ENCODE measurements at regions not wholly inside any gene's neighbourhood (a gene's known extent, or its start where the extent isn't known, plus 50 kb on each side); places are given as distances from the start of the nearest gene placed in this dataset.
A peak's percentile ranks its signal among the peaks of the same experiment; 100 is the strongest.
"Not testable (repeated sequence)": the region's sequence is repeated elsewhere in the genome, so short reads cannot be mapped to it uniquely, and the experiment has no call there.

DNA sequence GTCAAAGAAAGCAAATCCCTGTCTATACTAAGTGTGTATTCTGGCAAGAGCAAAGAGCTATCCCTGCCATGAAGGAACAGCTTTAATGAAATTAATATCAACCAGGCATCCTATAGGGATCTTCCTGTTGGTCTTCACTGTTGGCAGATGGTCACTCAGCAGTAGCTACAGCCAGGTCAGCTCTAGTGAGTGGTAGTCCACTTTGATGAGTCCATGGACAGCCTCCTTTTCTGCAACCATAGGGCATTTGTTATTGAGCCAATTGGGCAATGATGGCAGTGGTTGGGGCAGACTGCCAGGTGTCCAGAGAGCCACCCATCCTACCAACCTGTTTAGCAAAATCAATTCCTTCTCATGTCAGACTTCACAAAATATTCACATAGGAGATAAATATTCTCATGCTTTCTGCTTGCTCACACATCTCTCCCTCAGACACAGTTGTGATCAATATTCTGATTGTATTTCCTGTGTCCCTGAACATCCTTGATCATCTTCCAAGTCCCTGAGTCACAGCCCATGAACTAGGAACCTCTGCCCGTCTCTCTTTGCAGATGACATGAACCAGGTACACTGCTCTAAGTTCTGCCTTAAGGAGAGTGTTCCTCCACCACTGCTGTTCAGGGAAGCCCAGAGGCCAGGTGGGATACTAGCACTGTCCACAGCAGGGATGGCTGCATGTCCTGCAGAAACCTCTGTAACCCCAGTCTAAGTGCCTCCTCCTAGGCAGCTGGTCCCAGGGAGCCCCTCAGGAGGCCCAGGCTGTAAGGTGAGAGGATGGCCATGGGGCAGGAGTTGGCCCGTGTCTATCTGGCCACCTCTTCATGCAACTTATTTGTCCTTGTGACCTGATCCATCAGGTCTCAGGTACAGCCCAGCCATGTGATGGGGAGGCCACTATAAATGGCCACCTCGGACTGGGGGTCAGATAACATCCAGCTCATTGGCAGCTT, 74.2 kb upstream of the IGLL5 start:
- no peak for ATAC-seq
- DNase-seq: no peak
- intact Hi-C loops (cut with micrococcal nuclease): no loop called here

DNA sequence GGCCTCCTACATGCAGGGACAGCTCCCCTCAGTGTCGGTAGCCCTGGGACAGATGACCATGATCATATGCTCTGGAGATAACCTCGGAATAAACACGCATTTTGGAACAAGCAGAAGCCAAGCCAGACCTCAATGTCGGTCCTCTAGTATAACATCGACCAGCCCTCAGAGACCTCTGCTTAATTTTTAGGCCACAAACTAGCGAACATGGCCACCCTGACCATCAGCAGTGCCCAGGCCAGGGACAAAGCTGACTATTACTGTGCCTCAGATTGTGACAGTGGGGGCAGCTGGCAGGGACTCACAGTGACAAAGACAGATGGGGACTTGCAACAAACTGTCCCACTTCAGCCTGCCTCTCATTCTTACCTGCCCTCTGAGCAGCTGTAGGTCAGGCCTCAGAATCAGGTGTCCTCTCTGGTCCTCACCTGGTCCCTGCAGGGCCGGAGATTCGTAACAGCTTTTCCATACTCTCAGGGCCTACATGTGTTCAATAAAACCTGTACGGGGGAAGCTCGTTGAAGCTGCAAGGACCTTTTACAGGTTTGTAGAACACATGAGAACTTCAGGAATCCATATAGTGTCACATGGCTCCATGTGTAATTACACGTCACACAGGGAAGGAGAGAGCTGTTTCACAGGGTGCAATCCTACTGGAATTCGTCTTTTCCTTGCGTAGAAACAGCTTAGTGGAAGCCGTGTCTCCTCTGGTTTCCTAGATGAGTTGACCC, 72.8 kb upstream of the IGLL5 start:
- ATAC-seq (no peak), DNase-seq (no peak)
- intact Hi-C loops (cut with micrococcal nuclease): no loop called here

DNA sequence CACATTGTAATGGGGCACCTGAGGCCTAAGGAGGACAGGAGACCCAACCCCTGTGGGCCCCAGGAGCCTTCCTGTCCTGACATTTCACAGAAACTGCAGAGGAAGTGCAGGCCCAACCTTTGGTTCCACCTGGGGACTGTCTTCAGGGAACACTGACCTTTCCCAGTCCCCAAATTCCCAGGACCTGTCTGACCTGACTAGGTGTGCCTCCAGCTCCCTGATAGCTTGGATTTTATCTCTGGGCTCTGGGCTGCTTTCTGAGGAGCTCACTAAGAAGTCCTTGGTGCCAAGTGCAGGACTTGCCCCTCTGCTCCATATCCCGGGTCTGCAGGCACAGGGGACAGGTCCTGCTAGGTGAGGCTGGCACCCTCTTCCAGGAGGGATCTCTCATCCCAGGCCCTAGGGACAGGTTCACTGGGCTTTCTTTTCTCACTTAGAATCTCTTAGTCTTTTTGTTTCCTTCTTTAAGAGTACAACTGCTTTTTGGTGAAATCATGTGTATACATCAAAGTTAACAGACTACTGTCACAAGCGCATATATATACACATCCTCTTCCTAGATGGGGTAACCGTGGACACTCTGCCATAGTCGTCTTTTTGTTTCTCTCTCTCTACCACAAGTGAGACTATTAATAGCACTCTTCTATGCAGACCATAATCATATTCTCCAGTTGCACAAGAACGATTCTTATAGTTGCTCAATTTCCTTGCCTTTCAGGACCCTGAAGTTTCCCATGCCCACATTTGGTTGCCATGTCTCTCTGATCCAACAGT, 72.0 kb upstream of the IGLL5 start:
- ATAC-seq: no peak
- intact Hi-C loops (cut with micrococcal nuclease): no loop called here

DNA sequence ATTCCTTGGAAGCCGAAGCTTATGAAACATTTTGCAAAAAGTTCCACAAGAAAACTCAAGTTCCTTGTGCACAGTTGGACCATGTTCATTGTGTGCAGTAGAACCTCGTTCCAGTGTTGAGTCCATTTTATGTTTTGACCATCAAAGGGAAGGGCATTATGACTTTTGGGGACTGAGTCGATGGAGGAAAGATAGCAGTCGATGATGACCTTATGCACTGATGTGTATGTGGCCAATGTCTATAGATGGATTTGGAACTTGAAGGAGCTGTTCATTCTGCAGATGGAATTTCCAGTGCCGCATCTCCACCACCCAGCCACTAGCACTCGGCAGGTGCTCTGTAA, 71.5 kb upstream of the IGLL5 start:
- ATAC-seq: no peak
- DNase-seq: no peak
- intact Hi-C loops (cut with micrococcal nuclease): no loop called here

More for the DNA sequence above, 72.0 kb upstream of the IGLL5 start:
- no peak for DNase-seq

GRCh38 chr22:22816766-22817410, 70.7 kb upstream of the IGLL5 start:
- DNase-seq (no peak), ATAC-seq (no peak)
- intact Hi-C loops (cut with micrococcal nuclease): no loop called here

DNA sequence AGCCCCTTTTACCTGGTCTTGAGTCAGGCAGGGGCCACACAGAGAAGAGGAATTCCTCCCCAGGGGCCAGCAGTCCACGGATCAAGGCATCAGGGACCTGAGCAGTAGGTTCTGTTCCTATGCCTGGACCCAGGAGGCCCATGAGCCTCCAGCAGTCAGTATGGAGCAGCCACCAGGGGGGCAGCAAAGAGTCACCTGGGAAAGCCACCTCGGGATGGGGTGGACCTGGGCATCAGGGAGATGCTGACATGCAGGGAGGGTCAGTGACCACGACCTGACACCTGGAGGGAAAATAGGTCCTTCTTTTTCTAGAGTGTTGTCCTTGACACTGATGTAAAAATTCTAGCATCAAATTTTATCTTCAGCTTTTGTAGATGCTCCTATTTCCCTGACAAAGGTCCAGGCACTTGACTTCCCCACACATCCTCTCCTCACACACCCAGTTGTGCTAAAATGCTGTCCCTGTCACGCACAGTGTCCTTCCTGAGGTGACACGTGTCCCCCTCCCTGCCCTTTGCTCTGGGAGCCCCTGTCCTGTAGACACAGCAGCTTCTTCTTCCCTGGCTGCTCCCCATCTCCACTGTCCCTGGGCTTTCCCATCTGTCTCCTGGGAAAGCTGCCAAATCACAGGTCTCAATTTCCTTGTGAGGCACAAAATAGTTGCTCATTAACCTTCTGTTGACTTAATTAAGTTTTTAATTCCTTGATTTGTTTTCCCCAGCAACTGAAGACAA, 70.0 kb upstream of the IGLL5 start:
- DNase-seq (no peak), ATAC-seq (no peak)
- intact Hi-C loops (cut with micrococcal nuclease): no loop called here

- intact Hi-C loops (cut with micrococcal nuclease): no loop called here
- DNase-seq: no peak
Measured at GRCh38 chr22:22818202-22818538, 69.4 kb upstream of the IGLL5 start.

GRCh38 chr22:22818861-22819855, 68.5 kb upstream of the IGLL5 start:
- peak; percentile 18 for ATAC-seq
- intact Hi-C loops (cut with micrococcal nuclease): no loop called here

More at GRCh38 chr22:22818202-22818538, 69.4 kb upstream of the IGLL5 start:
- no peak for ATAC-seq

GRCh38 chr22:22820076-22820475, 67.5 kb upstream of the IGLL5 start:
- intact Hi-C loops (cut with micrococcal nuclease): no loop called here
- ATAC-seq: no peak
- no peak for DNase-seq

More at GRCh38 chr22:22818861-22819855, 68.5 kb upstream of the IGLL5 start:
- DNase-seq: no peak

DNA sequence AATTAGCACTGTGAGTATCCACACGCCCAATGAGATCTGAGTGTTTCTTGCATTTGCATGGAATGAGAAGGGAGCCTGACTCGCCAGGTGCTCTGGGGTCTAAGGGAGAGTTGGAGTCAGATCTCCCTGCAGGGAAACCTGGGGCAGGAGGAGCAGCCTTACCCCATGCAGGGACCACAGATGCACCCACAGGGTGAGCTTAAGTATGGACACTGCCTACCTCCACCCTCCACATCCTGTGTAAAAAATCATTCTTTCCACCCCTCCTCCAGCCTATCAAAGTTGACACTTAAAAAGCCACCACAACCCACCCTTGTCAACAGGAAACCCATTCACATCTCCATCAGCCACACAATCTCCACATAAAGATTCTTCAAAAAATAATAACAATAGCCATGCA, 67.0 kb upstream of the IGLL5 start:
- intact Hi-C loops (cut with micrococcal nuclease): no loop called here
- no peak for DNase-seq
- peak; percentile 18 for ATAC-seq

DNA sequence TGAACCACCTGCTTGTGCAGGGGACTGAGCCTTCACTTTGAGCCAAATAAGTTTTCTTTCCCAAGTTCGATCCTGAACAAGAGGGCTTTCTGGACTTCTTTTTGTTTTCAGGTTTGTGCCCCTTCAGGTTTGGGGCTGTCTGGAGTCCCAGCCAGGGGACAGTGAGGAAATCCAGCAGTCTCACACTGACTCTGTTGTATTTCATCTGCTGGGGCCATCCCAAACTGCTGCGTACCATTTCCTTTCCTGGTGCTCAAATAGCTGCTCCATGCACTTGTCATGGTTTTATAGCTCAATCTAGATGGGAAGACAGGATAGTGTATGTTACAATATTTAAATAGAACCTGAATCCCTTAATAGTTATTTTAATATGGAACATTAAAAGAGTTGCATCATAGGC, 66.3 kb upstream of the IGLL5 start:
- intact Hi-C loops (cut with micrococcal nuclease): no loop called here
- ATAC-seq (no peak), DNase-seq (no peak)

- DNase-seq (no peak), ATAC-seq (no peak)
- intact Hi-C loops (cut with micrococcal nuclease): no loop called here
Measured at GRCh38 chr22:22822106-22822505, 65.5 kb upstream of the IGLL5 start.

DNA sequence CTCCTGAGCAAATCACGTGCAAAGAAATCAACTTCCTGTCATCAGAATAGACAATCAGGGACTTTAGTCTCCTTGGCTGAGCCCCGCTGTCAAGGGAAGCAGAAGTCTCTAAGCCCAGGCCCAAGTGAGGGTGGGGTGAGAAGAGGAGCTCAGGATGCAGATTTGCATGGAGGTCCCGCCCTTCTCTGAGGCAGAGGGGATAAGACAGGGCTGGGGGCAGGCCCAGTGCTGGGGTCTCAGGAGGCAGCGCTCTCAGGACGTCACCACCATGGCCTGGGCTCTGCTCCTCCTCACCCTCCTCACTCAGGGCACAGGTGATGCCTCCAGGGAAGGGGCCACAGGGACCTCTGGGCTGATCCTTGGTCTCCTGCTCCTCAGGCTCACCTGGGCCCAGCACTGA, 65.1 kb upstream of the IGLL5 start:
- ATAC-seq; DNase-seq; intact Hi-C loops (cut with micrococcal nuclease): not testable (repeated sequence)

DNA sequence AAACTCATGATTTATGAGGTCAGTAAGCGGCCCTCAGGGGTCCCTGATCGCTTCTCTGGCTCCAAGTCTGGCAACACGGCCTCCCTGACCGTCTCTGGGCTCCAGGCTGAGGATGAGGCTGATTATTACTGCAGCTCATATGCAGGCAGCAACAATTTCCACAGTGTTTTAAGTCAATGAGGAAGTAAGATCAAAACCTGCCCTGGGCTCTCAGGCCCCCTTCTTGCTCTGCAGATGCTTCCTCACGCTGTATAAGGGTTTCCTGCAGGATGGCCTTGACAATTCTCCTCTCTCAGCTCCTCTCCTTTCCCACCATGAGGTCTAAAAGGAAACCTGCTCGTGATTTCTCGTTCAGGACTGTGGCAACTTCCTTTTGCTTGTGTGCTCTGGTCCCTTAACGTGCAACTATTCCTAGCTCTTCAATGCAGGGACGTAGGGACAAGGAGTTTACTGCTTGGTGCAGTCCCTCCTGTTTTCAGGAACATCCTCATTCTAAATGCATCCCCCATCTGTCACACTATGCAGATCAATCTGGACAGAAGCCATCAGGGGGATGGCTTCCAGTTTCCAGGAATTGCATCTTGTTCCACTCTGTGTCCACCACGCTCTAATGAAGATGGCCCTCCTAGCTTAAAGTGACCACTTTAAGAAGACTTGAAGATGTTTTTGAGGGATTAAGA, 64.3 kb upstream of the IGLL5 start:
- intact Hi-C loops (cut with micrococcal nuclease): no loop called here
- ATAC-seq (no peak), DNase-seq (no peak)

GRCh38 chr22:22824340-22825212, 63.0 kb upstream of the IGLL5 start:
- ATAC-seq (peak; percentile 47), DNase-seq (no peak)
- intact Hi-C loops (cut with micrococcal nuclease): no loop called here

DNA sequence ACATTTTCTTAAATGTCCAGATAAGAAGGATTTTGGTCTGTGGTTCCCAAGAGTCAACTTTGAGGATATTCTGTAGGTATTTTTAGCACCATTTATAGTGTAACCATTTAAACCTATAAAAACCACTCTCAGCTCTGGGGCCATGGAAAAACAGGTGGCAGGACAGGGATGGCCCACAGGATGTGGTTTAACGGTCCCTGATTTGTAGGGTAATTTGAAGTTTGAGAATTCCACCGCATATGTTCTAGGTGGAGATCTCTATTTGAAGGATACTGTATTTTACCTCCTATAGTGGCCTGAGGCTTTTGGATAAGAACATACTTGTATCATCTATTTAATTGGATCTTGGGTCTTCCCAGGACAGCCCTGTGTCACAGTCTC, 62.4 kb upstream of the IGLL5 start:
- intact Hi-C loops (cut with micrococcal nuclease): no loop called here
- DNase-seq (no peak), ATAC-seq (no peak)
